GM18498 (cell line): ENCODE measurements at regions not wholly inside any gene's neighbourhood (a gene's known extent, or its start where the extent isn't known, plus 50 kb on each side); places are given as distances from the start of the nearest gene placed in this dataset.

Experiments
- ATAC-seq: cut with Tn5 transposase; IDR thresholded peaks from one replicate; pipeline ENCODE4 v1.9.1; 2021; ENCODE audit warnings: mild to moderate bottlenecking, moderate library complexity; ENCODE audit not compliant: unreplicated experiment

DNA sequence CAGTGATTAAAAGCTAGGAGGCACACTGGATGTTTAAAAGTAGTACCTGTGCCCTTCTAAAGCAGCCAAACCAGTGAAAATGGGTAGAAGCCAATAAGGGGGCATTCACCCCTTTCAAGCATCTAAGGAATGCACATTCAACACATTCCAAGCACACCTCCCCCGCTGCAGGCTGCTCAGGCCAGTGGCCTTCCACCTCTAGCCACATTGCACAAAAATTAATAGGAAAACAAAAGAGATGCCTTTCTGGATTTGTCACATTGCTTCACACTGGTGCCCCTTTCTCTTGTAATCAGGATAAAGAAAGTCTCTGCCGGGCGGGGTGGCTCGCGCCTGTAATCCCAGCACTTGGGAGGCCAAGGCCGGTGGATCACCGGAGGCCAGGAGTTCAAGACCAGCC lies 834.0 kb downstream of the USP25 start:
- ATAC-seq: no peak

DNA sequence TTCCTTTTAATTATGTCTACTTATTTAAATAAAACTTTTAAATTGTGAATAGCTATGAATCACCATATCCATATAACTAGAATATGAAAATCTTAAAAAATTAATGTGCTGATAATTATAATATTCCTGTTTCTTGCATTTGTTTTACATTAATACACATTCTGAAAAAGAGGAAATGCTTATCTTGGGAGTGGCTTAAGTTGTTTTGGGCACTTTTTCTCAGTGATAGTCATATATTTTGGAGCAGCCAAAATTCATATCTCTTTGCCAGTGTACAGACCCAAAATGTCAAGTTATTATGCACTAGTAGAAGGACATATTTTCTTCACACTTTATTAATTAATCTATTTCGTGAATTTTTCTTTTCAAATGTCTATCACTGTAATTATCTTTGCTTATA lies 838.5 kb downstream of the USP25 start:
- ATAC-seq: no peak

DNA sequence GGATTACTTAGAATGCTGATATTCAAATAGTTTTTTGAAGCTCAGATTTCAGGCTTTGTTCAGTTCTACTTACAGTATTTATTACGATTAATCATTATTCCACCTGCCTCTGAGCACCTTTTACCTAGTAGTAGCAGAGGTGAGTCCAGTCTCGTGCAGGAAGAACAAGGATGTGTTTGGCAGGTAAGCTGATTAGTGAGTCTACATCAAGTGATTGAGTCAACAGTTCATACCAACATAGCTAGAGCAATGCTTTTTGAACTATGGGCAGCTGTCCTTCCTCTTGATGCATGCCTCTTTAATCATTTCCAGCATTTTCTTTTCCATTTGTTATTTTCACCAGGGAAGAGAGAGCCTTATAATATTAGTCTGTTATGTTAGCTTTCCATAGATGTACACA lies 838.9 kb downstream of the USP25 start:
- no peak for ATAC-seq

DNA sequence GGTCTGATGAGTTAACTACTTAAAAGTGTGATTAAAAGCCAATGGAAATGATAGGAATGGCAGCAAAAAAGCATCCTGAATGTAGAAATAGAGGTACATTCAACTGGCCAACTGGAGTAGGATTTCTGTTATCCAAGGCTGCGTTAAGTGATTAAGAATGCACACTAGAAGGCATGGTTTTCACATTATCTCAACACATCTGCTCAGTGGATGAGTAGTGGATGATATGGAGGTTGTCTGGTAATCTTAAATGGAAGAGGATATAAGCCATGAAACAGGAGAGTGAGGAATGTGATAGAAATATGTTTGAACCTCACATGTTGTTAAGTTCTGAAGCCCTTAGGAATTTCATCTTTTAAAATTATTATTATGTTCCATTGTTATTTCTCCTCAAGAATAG lies 839.9 kb downstream of the USP25 start:
- ATAC-seq: no peak

DNA sequence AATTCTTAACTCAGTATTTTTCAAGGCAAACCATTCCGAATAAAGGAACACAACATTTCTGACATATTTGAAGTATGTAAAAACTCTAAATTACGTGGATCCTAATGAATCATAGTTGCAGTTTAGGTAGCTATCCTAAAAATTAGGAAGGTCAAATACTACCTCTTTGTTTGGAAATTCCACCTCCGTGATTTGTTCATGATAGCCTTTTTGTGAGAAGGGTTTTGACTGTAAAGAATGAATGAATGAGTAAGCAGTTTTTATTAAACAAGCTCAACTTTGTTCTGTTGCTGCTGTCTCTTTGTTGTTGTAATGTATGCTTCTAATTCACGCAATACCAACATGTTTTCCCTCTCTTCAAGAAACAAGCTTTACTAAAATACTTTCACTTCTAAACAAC lies 840.4 kb downstream of the USP25 start:
- ATAC-seq: no peak

DNA sequence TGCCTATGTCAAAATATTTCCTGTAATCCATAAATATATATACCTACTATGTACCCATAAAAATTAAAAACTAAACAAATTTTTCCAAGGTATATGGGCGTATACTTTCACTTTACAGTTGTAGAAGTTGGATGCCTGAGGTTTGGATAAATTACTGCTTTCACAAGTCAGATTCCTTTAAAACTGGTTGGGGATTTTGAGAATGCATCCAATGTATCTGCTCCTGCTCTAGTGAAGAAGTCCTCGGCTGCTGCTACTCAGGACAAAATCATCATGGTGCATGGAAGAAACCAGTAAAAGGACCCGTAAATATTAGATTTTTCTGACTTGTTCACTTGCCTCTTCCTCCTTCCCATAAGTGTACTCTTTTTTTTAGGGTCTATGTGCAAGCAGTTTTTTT lies 841.1 kb downstream of the USP25 start:
- no peak for ATAC-seq

DNA sequence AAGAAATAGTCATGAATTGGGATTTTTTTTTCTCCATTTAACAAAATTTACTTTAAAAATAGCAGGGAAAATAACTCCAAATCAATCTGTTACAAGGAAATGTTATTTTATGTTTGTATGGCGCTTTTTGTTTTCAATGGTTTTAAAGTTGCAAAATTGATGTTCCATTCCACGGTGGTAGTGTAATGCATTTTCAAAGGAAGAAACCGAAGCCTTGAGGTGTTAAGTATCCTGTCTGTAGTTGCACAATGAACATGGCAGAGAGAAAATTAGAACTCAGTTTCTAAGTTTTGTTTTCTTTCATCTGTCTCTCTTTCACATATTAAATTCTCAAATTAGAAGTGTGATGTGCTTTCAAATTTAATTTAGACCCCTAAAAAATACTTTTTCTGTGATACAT lies 841.8 kb downstream of the USP25 start:
- no peak for ATAC-seq

DNA sequence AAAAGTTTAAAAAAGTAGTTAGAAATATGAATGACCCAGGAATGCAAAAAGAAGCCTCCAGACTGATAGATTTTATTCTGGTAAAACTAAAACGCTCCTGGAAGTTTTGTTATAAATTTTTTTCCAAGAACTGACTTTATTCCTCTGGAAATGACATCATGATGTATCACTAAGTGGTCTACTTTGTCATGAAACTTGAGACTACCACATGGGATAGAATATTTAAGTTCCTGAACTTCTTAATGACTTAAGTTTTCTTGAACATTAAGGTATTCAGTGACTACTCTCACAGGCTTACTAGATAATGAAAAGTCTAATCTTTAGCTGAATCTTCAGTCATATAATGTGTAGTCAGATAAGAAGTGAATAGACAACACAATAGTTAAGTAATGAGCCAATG lies 842.2 kb downstream of the USP25 start:
- no peak for ATAC-seq

DNA sequence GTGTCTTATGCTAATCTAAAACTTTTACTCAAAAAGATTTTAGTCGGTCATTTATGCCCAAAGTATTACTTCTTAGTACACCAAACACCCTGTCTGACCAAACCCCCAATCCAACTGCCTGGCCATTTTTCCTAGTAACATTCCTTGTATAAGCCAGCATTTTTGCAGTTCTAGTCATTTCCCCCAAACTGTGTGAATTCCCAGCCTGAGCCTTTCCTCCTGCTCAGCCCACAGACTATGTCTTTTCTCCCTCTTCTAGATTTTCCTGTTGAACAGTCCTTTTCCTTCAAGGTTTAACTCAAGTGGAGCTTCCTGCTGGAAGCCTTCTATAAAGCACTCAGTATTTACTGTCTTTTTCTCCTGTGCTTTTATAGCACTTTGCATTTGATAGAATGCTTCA lies 843.8 kb downstream of the USP25 start:
- ATAC-seq: no peak

DNA sequence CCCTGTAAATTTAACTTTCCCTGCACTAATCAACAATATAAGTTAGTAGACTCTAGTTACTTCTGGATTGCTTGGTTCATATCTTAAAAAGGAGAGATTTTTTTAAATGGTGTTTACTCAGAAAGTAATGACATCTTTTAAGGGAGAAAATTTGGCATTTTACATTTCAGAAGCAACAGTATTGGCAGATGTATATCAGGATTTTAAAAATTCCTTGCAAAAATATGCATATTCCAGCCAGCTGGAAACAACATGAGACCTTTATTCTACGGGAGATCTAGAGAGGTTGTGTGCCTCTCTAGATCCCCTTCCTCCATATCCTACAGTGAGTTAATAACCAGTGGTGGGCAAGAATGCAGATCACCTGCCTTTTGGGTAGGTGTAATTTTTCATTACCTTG lies 848.2 kb downstream of the USP25 start:
- ATAC-seq: no peak

DNA sequence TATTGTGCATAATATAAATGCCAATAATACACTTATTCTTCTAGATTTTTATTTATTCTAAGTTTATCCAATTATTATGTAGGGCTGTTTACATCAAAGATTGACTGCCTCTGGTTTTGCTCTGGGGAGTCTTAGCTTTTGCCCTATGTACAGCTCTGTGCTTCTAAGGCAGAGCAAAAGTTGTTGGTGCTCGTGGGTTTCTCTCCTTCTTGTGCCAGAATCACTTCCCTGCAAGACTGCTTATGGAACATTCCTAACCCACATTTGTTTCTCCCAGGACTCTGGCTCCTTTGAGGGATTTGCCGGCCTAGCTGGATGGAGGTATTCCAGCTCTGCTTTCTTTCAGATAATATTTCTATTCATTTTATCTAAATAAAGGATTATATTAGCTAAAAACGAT lies 849.1 kb downstream of the USP25 start:
- ATAC-seq: no peak

DNA sequence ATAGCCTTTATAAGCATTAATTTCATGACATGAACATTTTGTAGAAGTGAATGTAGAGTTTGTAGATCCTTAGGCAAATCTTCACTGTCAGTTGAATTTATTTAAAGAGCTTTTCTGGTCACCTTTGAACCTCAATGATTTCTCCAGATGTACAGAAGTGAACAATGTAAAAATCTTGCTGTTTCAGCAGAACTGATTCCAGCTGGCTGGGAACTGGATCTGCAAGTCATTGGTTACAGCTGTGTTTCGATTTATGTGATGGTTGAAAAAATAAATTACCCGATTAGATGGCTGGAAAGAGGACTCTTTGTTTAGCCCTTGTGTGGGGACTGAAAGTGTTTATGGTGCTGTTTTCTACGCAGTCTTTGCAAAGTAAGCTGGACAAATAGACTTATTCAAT lies 849.8 kb downstream of the USP25 start:
- ATAC-seq: no peak

DNA sequence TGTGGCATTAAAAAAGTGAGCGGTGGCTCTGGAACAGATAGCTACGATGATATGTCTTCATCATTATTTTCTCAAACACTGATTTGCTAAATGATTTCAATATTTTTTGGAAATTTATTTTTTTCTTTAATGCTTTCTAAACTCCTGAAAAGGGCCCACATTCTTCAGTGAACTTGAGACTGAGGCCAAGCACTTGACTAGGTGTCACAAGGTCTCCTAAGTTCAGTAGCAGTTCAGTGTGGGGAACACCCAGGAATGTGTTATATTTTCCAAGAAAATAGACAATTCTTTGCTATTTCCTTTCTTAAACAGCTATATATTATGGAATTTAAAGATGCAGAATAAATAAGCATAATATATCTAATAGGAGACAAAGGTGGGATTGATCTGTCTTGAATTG lies 850.9 kb downstream of the USP25 start:
- no peak for ATAC-seq

DNA sequence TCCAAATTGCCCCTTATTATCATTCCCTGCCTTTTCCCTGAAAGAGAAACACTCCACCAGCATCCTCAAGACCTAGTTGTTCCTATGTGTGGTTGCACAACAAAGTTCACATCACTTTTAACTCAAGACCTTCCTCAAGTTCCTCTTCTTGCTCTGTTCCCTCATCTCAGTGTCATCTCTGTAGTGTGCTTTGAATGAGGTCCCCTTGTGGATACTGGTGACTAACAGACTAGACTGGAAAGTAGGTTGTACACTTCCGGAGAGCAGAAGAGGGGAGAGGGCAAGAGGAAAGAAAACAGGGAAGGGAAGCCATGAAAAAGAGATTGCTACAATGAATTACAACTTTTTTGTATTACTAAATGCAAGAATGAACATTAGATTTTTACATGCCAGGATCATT lies 853.8 kb downstream of the USP25 start:
- ATAC-seq: no peak

DNA sequence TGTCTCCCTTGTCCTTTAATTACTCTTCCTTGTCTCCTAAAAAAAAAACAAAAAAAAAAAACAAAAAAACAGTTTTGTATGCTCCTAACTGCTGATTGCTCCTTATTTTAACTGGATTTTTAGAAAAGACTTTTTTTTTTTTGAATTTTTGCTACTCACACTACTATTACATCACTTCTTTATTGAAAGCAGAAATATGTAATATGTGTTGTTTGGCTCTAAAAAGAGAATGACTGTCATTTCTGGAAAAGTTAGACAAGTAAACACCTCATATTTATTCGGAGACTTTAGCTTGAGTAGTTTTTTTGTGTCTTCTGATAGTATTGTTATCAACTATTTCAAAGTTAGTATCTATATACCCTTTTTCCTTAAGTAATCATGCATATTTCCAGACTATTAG lies 855.0 kb downstream of the USP25 start:
- no peak for ATAC-seq

DNA sequence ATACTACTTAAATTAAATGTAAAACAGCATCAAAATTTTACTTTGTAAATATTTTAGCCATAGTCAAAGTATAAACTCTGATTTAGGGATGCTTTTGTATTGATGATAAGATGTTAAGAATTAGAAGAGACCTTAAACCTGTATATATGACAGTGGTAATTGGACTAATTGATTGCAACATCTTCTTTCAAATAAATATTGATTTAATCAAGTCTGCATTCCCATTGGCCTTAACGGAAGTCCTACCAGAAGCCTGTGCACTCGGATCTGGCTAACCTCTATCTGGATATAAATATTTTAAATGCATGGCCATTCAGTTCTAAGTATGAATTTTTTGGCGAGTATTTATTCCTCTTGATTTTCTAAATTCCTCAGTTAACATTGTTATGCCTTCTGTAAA lies 856.1 kb downstream of the USP25 start:
- ATAC-seq: no peak

DNA sequence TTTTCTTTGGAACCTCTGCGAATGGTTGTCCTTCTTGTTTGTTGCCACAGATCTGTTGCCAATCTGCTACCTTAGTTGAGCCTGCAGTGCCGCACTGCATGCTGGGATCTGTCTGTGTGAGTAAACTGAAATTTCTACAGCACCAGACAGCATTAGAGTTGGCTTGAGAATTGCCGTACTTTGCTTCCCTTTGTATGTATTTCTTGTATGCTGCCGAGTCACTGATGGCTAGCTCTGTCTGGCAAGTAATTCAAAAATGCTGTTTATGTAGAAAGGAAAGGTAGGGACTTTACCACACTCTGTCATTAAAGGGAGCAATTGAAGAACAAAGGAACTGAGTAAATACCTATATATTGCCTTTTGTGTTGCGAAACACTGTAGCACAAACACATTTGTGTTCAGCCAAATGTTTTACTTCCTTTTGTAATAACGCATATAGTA lies 857.4 kb downstream of the USP25 start:
- no peak for ATAC-seq

DNA sequence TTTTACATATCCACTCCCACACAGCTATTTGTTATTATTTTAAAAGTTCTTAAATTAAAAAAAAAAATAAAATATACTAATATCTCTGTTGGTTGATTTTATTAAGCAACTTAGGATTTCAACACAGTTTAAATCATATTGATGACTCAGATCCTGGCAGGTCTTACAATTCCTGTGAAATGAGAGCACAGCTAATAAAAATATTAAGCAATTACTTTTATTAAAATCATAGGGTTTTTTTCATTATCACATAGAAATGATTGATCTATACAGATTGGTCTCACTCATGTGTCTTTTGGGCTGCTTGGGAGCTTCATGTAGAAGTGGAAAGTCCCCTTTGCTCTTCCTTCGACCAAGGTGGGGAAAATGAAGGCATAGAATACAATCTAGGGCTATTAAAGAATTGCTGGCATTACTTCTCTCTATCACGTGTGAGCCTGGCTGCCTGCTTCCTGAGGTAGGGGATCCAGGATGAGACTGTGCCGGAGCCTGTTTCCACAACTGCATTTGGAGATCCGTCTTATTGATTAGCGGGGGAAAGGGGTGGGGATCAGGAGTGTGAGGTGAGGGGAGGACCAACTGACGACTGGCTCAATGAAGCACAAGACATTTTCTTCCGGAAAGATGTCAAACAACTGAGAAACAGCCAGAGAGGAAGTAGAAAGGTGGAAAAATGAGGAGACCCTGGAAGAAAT lies 858.0 kb downstream of the USP25 start:
- ATAC-seq: no peak

DNA sequence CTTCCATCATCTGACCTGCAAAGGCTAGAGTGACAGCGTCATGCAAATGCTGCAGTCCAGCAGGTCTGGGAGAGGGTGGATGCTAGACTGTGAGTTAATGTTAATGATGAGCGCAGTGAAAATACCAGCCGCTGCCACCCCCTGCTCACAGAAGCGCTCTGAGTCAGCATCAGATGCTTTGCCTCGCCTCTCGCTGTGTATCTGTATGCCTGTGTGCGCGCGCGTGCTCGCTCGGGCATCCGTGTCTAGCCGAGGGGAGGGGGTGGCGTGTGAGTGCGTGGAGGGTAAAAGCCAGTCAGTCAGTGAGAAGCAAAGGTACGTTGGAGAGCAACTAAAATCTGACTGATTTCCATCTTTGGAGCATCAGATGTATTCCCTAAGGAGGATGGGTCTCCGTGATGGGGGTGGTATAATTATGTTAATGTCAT lies 858.7 kb downstream of the USP25 start:
- no peak for ATAC-seq

DNA sequence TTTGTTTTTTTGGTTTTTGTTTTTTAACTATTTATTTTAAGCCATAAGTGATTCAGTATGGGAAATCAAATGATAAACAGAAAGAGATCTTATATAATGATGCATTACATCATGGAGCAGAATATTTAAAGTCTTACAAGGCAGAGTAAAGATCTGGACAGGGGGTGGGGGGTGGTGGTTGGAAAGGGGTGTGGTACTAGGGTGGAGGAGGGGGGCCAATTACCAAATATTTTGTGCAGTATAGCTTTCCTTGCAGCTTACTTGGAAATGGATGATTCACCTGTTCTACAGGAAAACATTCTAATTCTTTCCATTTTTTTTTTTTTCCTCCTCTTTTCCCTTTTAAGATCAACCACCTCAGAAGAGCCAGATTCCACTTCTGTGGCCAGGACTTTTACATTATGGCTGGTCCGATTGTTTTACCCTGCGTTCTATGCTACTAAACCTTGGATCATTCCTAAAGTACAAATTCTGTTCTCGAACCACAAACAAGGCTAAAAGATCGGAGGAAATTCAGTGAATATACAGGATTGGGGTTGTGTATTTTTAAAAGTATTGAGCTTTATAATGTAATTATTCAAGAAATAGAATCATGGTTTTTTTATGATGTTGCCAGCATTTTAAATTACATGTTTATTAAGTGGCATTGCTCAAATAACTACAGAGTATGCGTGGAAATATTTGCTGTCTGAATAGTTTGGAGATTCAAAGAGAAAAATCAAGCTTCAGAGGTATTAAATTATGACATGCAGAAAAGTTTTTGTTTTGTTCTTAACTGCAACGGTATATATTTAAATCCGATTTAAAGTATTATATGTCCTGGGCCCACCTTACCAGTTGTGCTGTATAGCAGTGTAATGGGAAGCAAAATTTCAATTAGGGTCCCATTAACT lies 859.5 kb downstream of the USP25 start:
- no peak for ATAC-seq

DNA sequence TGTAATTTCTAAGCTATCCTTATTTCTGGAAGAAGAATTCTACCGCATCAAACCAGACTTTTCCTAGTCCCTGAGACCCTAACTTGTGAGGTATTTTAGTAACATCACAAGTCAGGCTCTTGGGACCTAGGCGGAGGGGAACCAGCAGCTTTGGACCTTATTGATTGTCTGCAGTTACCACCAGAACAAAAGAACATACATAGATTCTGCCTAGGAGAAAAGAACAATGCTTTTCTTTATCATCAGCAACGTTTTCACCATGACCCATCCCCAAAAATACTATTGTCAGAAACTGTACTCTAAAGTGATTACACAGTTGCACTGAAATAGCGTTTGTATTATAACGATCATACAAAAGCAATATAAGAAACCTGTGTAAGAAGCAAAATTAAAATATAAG lies 860.4 kb downstream of the USP25 start:
- ATAC-seq: no peak

DNA sequence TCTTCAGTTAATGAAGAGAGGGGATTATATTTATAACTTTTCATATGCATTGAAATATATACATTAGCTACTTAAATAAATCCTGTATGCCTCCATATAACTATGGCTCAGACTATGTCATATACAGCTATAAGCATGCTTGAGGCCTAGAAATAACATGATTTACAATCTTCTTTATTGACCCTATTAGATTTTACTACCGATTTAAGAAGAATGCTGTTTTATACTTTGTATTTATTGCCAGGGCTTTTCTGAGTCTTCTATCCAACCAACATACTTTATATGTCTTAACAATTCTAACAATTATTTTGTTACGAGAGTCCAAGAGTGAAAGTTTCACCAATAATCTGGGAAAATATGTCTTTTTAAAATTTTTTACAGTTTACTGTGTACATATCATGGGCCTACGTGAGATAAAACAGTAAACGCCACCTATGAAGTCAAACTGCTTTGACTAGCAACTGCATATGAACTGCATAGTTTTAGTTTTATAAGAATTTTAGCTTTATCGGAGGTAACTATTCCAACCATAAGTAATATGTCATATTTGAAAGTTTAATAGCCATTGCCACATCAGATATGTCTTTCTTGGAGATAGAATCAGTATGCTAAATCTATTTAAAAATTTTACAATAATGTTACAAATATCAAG lies 861.0 kb downstream of the USP25 start:
- ATAC-seq: no peak
